ENCODE measurements at regions not wholly inside any gene's neighbourhood (a gene's known extent, or its start where the extent isn't known, plus 50 kb on each side); places are given as distances from the start of the nearest gene placed in this dataset.

DNA sequence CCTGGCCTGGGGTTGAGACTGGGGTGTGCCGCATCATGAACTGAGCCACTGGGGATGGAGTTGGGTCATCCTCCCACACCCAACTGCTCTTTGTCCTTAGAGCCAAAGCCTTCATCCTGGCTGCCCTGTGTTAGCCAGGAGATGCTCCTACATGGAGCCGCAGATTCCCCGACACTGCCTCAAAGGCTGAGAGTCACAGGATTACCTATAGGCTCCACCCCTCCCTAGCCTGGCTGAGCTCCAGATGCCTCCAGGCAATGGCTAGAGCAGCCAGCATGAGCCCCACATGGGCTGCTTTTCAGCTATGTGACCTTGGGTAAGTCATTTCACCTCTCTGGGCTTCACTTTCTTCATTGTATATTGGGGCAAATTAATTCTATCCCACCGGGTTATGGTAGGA is 119.9 kb upstream of the POU3F1 start:
- no peak for TF ChIP-seq EZH2 (IDR thresholded peaks at IDR 0.05)
- TF ChIP-seq, protein P1, sequence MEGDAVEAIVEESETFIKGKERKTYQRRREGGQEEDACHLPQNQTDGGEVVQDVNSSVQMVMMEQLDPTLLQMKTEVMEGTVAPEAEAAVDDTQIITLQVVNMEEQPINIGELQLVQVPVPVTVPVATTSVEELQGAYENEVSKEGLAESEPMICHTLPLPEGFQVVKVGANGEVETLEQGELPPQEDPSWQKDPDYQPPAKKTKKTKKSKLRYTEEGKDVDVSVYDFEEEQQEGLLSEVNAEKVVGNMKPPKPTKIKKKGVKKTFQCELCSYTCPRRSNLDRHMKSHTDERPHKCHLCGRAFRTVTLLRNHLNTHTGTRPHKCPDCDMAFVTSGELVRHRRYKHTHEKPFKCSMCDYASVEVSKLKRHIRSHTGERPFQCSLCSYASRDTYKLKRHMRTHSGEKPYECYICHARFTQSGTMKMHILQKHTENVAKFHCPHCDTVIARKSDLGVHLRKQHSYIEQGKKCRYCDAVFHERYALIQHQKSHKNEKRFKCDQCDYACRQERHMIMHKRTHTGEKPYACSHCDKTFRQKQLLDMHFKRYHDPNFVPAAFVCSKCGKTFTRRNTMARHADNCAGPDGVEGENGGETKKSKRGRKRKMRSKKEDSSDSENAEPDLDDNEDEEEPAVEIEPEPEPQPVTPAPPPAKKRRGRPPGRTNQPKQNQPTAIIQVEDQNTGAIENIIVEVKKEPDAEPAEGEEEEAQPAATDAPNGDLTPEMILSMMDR (IDR thresholded peaks at IDR 0.05) = no peak
